GM10248 (cell line): ENCODE measurements at regions not wholly inside any gene's neighbourhood (a gene's known extent, or its start where the extent isn't known, plus 50 kb on each side); places are given as distances from the start of the nearest gene placed in this dataset.
"Not testable (repeated sequence)": the region's sequence is repeated elsewhere in the genome, so short reads cannot be mapped to it uniquely, and the experiment has no call there.

Experiments
- CTCF ChIA-PET: fragments of 300-600 bp; sonication (Branson Sonifier 250); formaldehyde crosslinking; extraction: SDS; loops from one replicate; lab custom pipeline; 2021; ENCODE audit warnings: antibody characterized with exemption; lab: Yijun Ruan, JAX
- POLR2A ChIA-PET: fragments of 350-650 bp; sonication (Branson Sonifier 250); formaldehyde crosslinking; extraction: SDS; loops from one replicate; lab custom pipeline; 2020; ENCODE audit warnings: antibody characterized with exemption; lab: Yijun Ruan, JAX
- DNase-seq: peaks from one replicate; pipeline ENCODE4 v3.0.0; 2012; ENCODE audit errors: extremely low spot score
- TF ChIP-seq, protein P1 (sequence below): IDR thresholded peaks from 2 replicates; pipeline ENCODE4 v1.5.1; 2012; ENCODE audit warnings: mild to moderate bottlenecking, low read depth; ENCODE audit errors: extremely low read depth, missing control alignments, control extremely low read depth

DNA sequence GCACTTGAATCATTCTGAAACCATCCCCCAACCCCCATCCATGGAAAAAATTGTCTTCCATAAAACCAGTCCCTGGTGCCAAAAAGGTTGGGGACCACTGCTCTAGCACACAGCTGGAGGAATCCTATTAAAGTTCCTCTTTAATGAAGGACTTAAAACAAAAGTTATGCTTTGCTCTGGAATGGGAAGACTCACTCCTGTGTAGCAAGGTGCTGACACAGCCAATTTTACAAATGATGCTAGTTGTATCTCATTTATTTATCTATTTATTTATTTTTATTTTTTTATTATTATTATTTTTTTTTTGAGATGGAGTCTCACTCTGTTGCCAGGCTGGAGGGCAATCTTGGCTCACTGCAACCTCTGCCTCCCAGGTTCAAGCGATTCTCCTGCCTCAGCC, 58.9 kb upstream of the NDUFV2 start:
- ChIA-PET CTCF (interaction anchor here (1.4 kb wide), 1 partner anchor 13 kb away, joined by 3 read pairs; no protein-coding TSS in a partner anchor), POLR2A (no interaction called here)
- TF ChIP-seq, protein P1, sequence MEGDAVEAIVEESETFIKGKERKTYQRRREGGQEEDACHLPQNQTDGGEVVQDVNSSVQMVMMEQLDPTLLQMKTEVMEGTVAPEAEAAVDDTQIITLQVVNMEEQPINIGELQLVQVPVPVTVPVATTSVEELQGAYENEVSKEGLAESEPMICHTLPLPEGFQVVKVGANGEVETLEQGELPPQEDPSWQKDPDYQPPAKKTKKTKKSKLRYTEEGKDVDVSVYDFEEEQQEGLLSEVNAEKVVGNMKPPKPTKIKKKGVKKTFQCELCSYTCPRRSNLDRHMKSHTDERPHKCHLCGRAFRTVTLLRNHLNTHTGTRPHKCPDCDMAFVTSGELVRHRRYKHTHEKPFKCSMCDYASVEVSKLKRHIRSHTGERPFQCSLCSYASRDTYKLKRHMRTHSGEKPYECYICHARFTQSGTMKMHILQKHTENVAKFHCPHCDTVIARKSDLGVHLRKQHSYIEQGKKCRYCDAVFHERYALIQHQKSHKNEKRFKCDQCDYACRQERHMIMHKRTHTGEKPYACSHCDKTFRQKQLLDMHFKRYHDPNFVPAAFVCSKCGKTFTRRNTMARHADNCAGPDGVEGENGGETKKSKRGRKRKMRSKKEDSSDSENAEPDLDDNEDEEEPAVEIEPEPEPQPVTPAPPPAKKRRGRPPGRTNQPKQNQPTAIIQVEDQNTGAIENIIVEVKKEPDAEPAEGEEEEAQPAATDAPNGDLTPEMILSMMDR: no peak
- no peak for DNase-seq

DNA sequence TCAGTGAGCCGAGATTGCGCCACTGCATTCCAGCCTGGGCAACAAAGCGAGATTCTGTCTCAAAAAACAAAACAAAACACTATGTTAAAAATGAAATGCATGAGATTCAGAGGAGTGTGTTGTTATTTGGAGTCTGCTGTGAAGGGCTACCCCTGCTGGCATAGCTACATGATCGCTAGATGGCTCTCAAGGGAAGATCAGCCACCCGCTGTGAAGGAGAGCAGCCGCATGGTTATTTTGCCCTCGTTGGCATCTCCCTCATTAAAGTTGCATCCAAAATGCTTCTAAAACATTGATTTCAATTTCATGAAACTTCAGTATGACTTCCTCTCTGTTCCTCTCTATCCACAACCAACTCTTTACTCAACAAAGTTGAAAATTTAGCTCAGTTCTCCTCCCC, 54.8 kb upstream of the NDUFV2 start:
- ChIA-PET CTCF (interaction anchor here (1.1 to 3.7 kb wide), 6 partner anchors 8 to 17 kb away, joined by 3 to 14 read pairs (median 4); no protein-coding TSS in a partner anchor), POLR2A (no interaction called here)
- no peak for DNase-seq
- TF ChIP-seq, protein P1: no peak

DNA sequence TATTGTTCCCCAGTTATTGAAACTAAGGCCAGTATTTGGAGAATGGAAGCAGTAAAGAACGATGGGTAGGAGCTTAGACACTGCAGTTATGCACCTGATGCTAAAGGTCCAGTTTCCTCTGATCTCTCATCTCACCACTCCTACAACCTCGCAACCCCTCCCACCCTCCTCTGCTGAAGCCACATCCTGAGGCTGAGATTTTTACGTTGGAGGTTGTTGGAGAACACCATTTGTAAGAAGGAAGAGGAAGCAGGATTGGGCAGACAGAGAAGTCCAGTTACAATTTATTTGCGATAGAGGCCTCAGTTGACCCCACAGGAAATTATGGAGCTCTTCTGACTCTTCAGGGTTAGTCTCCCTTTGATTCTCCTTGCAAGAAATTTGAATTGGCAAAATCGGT, 54.3 kb upstream of the NDUFV2 start:
- TF ChIP-seq, protein P1: no peak

DNA sequence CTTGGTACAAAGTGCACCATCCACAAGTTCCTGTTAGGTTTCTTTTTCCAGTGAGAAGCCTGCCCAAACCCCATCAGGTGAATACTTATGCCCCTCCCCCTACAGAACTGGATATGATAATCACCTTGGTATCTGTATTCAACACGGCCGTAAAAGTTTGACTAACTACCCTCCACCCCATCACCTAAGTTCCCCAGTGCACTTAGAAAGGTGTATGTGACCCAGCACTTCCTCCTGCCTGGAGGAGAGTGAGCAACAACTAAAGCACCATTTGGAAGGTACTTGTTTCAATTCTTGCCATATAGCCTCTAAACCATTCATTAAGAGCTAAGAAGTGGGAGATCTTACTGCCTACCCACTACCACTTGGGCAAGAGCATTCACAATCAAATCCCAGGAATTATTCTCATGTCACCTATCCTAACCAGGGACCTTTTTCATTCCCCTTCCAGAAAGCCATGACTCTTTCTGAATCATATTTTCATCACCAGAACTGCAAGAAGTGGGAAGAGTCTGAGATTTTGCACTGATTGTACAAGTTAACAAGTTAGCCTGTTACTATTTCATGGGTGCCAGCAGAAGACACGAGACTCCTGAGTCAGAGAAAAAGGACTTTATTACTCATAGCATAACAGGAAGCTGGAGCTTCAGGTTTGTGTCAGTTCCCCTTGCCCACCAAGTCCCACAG, 53.5 kb upstream of the NDUFV2 start:
- POLR2A ChIA-PET: no interaction called here
- CTCF ChIA-PET: interaction anchor here (1.1 to 3.7 kb wide), 5 partner anchors 9 to 13 kb away, joined by 3 to 14 read pairs (median 4); no protein-coding TSS in a partner anchor
- DNase-seq: no peak
- TF ChIP-seq, protein P1: no peak

More for the DNA sequence above, 54.3 kb upstream of the NDUFV2 start:
- POLR2A ChIA-PET: no interaction called here
- no peak for DNase-seq
- CTCF ChIA-PET: interaction anchor here (1.1 to 3.7 kb wide), 5 partner anchors 8 to 13 kb away, joined by 3 to 14 read pairs (median 4); no protein-coding TSS in a partner anchor

DNA sequence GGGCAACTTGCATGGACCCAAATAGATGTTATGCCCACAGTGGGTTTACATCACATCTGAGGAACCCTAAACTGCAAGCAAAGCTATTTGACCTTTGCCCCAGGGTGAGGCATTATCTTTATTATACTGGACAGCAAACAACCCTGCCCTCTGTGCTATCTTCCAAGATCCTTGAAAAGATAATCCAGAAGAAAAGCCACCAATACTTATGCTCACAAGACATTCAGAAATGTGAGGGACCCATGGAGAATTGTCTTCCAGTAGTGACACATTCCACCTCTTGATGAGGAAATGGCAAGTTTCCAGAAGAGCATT, 53.0 kb upstream of the NDUFV2 start:
- TF ChIP-seq, protein P1: no peak
- POLR2A ChIA-PET: no interaction called here

DNA sequence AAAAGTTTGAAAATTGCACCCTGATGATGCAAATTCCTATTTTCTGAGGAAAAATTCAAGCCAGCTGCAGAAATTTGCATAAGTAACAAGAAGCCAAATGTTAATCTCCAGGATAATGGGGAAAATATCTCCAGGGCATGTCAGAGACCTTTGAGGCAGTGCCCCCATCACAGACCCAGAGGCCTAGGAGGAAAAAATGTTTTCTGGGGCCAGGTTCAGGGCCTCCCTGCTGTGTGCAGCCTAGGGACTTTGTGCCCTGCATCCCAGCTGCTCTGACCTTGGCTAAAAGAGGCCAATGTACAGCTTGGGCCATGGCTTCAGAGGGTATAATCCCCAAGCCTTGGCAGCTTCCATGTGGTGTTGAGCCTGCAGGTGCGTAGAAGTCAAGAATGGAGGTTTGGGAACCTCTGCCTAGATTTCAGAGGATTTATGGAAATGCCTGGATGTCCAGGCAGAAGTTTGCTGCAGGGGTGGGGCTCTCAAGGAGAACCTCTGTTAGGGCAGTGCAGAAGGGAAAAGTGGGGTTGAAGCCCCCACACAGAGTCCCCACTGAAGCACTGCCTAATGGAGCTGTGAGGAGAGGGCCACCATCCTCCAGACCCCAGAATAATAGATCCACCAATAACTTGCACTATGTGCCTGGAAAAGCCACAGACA, 51.7 kb upstream of the NDUFV2 start:
- DNase-seq, POLR2A ChIA-PET: not testable (repeated sequence)
- CTCF ChIA-PET: interaction anchor here (1.3 kb wide), 1 partner anchor 16 kb away, joined by 3 read pairs; no protein-coding TSS in a partner anchor

More for the DNA sequence above, 53.0 kb upstream of the NDUFV2 start:
- CTCF ChIA-PET: interaction anchor here (1.1 to 3.7 kb wide), 2 partner anchors 8 to 14 kb away, joined by 3 to 14 read pairs; no protein-coding TSS in a partner anchor
- no peak for DNase-seq
